WI38 (cell line): ENCODE measurements at regions not wholly inside any gene's neighbourhood (a gene's known extent, or its start where the extent isn't known, plus 50 kb on each side); places are given as distances from the start of the nearest gene placed in this dataset.
"Not testable (repeated sequence)": the region's sequence is repeated elsewhere in the genome, so short reads cannot be mapped to it uniquely, and the experiment has no call there.

Experiments used
- H3K4me3 ChIP-seq: 2 replicates; pipeline ENCODE4 v1.5.1; 2011; ENCODE audit warnings: low read depth, mild to moderate bottlenecking, control low read depth, low read length
- TF ChIP-seq, protein P1 (sequence below): IDR thresholded peaks from 2 replicates; pipeline ENCODE4 v1.5.1; 2012; ENCODE audit warnings: low read depth, mild to moderate bottlenecking, control low read depth, low read length

DNA sequence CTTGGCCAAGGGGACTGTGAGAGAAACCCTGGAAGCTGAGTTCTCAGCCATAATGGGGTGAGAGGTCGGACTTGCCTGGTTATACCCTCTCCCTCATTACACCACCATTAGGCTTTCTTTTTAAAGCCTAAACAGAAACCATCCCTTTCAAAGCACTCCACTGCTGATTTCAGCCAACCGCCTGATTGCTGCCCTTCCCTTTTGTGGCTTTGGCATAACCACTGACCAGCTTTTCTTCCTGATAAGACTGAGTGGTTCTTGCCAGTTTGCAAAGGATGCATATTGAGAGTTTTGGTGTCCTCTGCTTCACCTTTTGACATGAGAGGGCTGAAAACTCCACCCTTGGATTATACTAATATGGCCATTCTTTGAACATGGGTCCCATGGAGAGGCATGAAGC lies 308.2 kb upstream of the GOT2 start:
- TF ChIP-seq, protein P1, sequence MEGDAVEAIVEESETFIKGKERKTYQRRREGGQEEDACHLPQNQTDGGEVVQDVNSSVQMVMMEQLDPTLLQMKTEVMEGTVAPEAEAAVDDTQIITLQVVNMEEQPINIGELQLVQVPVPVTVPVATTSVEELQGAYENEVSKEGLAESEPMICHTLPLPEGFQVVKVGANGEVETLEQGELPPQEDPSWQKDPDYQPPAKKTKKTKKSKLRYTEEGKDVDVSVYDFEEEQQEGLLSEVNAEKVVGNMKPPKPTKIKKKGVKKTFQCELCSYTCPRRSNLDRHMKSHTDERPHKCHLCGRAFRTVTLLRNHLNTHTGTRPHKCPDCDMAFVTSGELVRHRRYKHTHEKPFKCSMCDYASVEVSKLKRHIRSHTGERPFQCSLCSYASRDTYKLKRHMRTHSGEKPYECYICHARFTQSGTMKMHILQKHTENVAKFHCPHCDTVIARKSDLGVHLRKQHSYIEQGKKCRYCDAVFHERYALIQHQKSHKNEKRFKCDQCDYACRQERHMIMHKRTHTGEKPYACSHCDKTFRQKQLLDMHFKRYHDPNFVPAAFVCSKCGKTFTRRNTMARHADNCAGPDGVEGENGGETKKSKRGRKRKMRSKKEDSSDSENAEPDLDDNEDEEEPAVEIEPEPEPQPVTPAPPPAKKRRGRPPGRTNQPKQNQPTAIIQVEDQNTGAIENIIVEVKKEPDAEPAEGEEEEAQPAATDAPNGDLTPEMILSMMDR, result no peak

DNA sequence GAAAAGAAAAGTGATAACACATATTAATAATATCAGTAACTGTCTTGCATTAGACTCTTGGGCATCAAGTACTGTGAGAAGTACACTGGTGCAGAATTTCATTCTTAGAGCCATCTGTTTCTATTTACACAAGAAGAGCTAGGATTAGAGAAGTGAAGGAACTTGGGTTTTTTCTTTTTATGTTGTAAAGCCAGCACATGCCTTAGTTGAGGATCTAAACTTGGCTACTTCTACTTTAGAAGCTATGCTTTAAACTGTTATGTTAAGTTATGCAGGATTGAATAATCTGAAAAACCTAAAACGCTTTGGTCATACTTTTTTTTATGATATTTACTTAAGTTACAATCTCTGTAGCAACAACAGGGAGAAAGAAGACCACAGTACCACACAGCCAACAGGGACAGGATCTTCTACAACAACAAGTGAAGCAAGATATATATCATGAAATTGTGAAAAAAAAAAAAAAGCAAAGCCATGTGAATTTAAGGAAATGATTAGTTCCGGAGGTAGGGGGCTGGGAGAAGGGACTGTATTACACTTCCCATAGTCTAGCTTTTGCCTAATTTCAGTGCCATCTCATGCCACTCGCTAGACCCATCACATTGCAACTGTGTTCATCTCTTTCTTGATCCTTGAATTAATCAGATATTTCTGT lies 305.1 kb upstream of the GOT2 start:
- TF ChIP-seq, protein P1, result no peak
- no peak overlapping the region for H3K4me3 ChIP-seq

More for the DNA sequence above, 308.2 kb upstream of the GOT2 start:
- H3K4me3 ChIP-seq, result no peak overlapping the region

DNA sequence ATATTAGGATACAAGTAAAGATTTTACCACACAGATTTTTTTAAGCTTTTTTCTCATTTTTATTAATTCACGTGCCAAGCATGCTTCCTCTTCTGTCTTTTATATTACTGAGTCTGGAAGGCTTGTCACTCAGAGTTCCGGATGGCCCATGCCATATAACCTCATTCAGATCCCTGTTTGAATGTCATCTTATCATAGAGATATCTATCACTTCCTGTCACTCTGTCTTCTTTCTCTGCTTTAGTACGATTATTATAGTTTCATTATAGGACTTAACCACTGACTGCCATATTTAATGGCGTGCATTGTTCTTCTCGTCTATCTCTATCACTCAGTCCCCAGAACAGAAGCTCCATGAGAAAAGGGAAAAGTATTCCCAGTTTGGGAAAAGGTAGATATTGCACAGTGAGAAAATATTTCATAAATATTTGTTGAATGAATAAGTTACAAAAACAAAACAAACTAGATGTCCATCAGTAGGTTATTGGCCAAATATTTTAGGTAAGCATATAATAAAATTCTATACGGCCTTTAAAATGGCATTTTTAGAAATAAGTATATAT lies 296.9 kb upstream of the GOT2 start:
- H3K4me3 ChIP-seq, result no peak overlapping the region
- TF ChIP-seq, protein P1, result no peak

DNA sequence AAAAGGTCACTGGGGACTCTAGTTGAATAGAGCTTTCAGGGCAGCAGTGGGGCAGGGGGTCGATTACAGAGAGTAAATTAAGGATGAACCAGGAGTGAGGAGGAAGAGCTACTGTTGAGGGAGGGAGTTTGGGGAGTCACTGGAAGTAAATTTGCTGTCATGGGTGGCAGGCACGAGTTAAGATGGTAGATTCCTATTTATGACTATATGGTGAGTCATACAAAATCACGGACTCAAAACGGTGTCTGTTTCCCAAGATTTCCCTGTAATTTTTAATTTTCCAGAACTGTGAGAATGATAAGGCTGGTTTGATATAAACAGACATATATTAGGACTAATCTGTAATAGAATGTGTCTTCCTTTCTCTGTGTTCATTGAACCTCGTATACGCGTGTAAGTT lies 287.6 kb upstream of the GOT2 start:
- H3K4me3 ChIP-seq, result no peak overlapping the region
- TF ChIP-seq, protein P1, result no peak

DNA sequence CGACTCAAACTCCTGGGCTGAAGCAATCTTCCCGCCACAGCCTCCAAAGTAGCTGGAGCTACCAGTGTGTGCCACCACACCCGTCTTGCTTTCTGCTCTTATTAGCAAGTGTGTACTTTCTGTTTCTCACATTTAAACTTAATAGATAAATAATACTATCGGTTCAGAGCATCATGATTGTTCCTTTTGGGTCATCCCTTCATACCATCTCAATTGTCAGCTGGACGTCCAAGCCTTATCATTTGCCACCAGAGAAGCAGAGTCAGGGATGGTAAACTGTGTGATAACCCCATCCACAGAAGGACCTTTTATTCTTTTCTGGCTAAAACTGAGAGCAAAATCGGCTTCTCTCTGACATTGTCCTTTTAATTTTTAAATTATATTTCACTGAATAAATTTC lies 279.8 kb upstream of the GOT2 start:
- TF ChIP-seq, protein P1, result no peak

DNA sequence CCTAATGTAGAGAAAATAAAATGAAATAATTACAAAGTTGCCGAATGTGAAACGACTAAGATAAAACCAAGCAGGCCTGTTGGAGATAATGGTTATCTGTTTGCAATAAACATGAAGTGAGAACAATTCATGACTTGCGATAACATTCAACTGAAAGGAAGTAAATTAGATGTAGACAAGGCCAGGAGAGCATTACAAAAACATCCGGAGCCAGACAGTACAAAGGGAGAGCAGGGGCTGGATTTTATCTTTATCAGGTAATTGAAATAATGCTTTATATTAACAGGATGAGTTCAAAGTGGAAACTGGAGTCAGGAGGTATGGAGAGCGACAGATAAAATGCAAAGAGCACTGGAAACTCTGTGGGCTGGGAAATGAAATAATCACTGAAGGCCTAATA lies 265.6 kb upstream of the GOT2 start:
- TF ChIP-seq, protein P1, result no peak
- no peak overlapping the region for H3K4me3 ChIP-seq

More for the DNA sequence above, 279.8 kb upstream of the GOT2 start:
- no peak overlapping the region for H3K4me3 ChIP-seq

DNA sequence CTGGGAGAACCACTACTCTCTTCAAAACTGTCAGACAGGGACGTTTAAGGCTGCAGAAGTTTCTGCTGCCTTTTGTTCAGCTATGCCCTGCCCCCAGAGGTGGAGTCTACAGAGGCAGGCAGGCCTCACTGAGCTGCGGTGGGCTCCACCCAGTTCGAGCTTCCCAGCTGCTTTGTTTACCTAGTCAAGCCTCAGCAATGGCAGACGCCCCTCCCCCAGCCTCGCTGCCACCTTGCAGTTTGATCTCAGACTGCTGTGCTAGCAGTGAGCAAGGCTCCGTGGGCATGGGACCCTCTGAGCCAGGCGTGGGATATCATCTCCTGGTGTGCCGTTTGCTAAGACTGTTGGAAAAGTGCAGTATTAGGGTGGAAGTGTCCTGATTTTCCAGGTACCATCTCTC lies 258.6 kb upstream of the GOT2 start:
- H3K4me3 ChIP-seq, result not testable (repeated sequence)

DNA sequence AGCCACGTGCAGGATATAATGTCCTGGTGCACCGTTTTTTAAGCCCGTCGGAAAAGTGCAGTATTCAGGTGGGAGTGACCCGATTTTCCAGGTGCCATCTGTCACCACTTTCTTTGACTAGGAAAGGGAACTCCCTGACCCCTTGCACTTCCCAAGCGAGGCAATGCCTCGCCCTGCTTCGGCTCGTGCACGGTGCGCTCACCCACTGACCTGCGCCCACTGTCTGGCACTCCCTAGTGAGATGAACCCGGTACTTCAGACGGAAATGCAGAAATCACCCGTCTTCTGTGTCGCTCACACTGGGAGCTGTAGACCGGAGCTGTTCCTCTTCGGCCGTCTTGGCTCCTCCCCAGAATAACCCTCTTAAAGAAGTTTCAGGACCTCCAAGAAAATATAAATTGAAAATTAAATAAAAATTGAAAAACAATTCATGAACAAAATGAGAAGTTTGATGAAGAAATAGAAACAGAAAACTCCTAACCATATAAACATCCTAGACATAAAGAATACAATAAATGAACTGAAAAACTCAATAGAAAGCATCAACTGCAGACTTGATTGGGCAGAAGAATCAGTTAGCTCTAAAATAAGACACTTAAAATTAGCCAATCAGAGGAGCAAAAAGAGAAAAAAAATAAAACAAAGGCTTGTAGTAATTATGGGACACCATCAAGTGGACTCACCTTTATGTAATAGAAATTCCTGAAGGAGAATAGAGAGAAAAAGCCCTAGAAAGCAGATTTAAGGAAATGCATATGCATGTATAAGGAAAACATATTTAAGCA lies 249.3 kb upstream of the GOT2 start:
- H3K4me3 ChIP-seq, result not testable (repeated sequence)
